HFFc6 (cell line): ENCODE measurements at regions not wholly inside any gene's neighbourhood (a gene's known extent, or its start where the extent isn't known, plus 50 kb on each side); places are given as distances from the start of the nearest gene placed in this dataset.

ENCODE experiments used
- DNase-seq: peaks from one replicate; pipeline ENCODE4 v3.0.0-alpha.2; 2018
- H3K27ac Mint-ChIP-seq: 2 replicates; pipeline ENCODE4 v1.8.0; 2020; ENCODE audit warnings: mild to moderate bottlenecking, mixed read lengths
- H3K27me3 Mint-ChIP-seq: 2 replicates; pipeline ENCODE4 v1.8.0; 2021; ENCODE audit warnings: mild to moderate bottlenecking, moderate library complexity, mixed read lengths; ENCODE audit not compliant: insufficient read depth
- H3K36me3 Mint-ChIP-seq: 2 replicates; pipeline ENCODE4 v1.8.0; 2021; ENCODE audit warnings: low read depth, mixed read lengths
- H3K4me1 Mint-ChIP-seq: 2 replicates; pipeline ENCODE4 v1.8.0; 2020; ENCODE audit warnings: low read depth, mixed read lengths
- H3K4me3 Mint-ChIP-seq: 2 replicates; pipeline ENCODE4 v1.8.0; 2020; ENCODE audit warnings: mild to moderate bottlenecking, moderate library complexity, mixed read lengths
- H3K9me3 Mint-ChIP-seq: 2 replicates; pipeline ENCODE4 v1.8.0; 2020; ENCODE audit warnings: mild to moderate bottlenecking, mixed read lengths
- CTCF ChIP-seq: fragments of 200-600 bp; sonication (generic); IDR thresholded peaks from 2 replicates; pipeline ENCODE4 v1.5.0; 2021; ENCODE audit warnings: antibody characterized with exemption, mild to moderate bottlenecking

DNA sequence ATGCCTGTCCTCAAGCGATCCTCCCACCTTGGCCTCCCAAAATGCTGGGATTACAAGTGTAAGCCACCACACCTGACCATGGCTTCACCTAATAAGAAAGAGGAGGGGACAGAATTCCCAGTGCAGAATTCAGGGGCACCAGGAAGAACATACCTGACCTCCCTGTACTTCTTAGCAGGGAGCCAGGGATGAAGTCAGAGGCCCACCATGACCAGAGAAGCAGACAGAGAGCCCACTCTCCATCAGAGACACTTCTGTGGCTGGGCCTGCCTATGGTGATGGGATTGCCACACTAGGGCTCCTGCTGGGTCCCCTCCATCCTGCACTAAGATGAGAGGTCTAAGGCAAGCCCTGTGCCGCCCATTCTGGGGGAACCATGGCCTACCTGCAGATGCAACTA, 157.4 kb upstream of the LYZL2 start:
- Mint-ChIP-seq H3K36me3 (no peaks in the 10 kb centered on the region), H3K9me3 (no peaks in the 10 kb centered on the region), H3K4me3 (no peak overlapping the region), H3K4me1 (peaks cover 51% of the 10 kb centered on the region), H3K27me3 (peaks cover 2% of the 10 kb centered on the region; the same call in 1 of the 2 replicates), H3K27ac (no peak overlapping the region)
- DNase-seq, result no peak
- TF ChIP-seq CTCF, result no peak

DNA sequence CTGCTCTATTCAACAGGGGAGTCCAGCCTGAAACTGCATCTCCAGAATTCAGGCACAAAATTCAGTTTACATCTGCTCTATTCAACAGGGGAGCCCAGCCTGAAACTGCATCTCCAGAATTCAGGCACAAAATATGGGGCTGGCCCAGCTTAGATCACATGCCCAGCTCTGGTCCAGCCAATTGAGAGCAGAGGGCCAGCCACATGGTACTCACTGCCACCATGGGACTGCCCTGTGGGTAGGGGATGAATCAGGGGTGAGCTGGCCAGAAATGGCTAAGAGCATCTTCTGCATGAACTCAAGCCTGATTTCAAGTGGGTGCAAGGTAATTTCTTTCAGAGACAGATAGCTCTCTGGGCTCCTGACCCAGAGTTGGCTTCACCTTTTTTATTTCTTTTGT, 156.6 kb upstream of the LYZL2 start:
- H3K4me3 Mint-ChIP-seq, result peak overlapping the region; percentile 27; the same call in 1 of the 2 replicates
- peaks cover 51% of the 10 kb centered on the region for H3K4me1 Mint-ChIP-seq
- H3K27me3 Mint-ChIP-seq, result peaks cover 2% of the 10 kb centered on the region; the same call in 1 of the 2 replicates
- DNase-seq, result peak; percentile 68
- H3K36me3 Mint-ChIP-seq, result no peaks in the 10 kb centered on the region
- peak overlapping the region; percentile 67 for H3K27ac Mint-ChIP-seq
- H3K9me3 Mint-ChIP-seq, result no peaks in the 10 kb centered on the region
- no peak for TF ChIP-seq CTCF

DNA sequence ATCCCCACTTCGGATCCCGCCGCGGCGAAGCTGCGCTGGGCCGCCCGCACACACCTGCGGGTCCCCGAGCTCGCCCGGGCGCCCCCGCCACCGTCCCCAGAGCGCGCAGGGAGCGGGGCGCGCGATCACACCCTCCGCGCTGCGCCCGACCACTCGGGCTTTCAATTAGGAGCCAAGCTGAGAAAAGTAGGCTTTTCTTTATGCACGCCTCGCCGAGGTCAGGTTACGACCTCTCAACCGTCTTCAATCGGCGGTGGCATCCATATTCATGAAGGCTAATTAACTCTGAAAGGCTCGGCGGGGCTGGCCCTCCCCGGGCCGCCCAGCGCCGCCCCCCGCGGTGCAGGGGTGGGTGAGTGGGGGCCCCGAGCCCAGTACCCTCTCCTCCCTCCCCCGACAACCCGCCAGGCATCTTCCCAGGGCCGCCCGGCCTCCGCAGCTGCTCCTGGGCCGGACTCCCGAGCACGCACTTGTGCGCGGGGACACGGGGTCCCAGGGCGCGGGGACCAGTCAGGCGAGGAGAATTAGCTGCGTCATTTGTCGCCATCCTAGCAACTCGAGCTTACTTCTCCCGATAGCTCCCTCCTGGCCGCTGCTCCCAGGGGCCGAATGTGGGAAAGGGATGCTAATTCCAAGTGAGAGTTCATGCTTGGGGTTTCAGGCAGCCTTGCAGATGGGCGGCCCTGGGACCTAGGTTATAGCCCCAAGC, 155.5 kb upstream of the LYZL2 start:
- Mint-ChIP-seq H3K27ac (peak overlapping the region; percentile 94), H3K4me3 (peak overlapping the region; percentile 86), H3K36me3 (no peaks in the 10 kb centered on the region), H3K27me3 (peaks cover 2% of the 10 kb centered on the region; the same call in 1 of the 2 replicates), H3K9me3 (no peaks in the 10 kb centered on the region), H3K4me1 (peaks cover 51% of the 10 kb centered on the region)
- TF ChIP-seq CTCF, result no peak
- peak; percentile 54 for DNase-seq

DNA sequence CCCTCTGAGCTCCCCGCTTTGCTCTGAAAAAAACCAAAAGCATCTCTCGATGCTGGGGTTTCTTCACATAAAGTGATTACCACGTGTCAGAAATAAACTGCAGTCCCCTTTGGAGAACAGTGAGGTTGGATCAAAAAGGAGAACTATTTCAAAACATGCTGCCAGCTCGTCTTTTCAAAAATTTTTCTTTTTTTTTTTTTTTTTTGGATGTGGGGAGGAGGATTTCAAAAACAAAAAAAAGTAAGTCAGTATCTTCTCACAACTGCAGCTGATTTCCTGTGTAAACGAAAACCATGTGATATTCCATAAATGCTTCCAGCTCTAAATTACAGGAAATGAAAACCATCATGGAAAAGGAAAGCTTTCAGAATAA, 155.0 kb upstream of the LYZL2 start:
- H3K27me3 Mint-ChIP-seq, result no peaks in the 10 kb centered on the region; the same call in none of the 2 replicates
- no peak for TF ChIP-seq CTCF
- H3K27ac Mint-ChIP-seq, result peak overlapping the region; percentile 94
- peaks cover 51% of the 10 kb centered on the region for H3K4me1 Mint-ChIP-seq
- H3K36me3 Mint-ChIP-seq, result no peaks in the 10 kb centered on the region
- DNase-seq, result no peak
- H3K9me3 Mint-ChIP-seq, result no peaks in the 10 kb centered on the region
- H3K4me3 Mint-ChIP-seq, result peak overlapping the region; percentile 86

GRCh38 chr10:30783939-30784501, 154.5 kb upstream of the LYZL2 start:
- Mint-ChIP-seq H3K27me3 (no peaks in the 10 kb centered on the region; the same call in none of the 2 replicates), H3K9me3 (no peaks in the 10 kb centered on the region), H3K4me3 (peak overlapping the region; percentile 86), H3K4me1 (peaks cover 51% of the 10 kb centered on the region), H3K36me3 (no peaks in the 10 kb centered on the region), H3K27ac (peak overlapping the region; percentile 94)
- peak; percentile 91 for TF ChIP-seq CTCF
- peak; percentile 75 for DNase-seq
